ENCODE measurements at regions not wholly inside any gene's neighbourhood (a gene's known extent, or its start where the extent isn't known, plus 50 kb on each side); places are given as distances from the start of the nearest gene placed in this dataset.

DNA sequence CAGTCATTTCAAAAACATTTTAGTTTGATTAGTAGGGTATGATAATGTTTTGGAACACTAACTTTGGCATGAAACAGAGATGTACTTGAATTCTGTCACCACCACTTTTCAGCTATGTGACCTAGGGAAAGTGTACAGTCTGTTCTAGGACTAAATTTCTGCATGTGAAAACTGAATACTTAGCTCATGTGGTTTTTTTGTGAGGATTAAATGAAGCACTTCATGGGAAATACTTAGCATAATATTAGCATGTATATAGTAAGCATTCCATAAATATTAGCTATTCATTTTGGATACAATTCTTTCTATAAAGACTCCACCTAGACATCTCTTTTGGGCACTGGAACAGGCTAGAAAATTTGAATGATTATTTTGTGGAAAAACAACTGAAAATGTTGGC is 1379.4 kb downstream of the RPA4 start:
- TF ChIP-seq POLR2AphosphoS5 (IDR thresholded peaks at IDR 0.05; ENCODE audit: low read depth, low read length) (no peak), CTCF (IDR thresholded peaks at IDR 0.05 in 2 of 3, conservative IDR thresholded peaks at IDR 0.05 in 1 of 3; ENCODE audit: borderline replicate concordance in 1 of 3, insufficient read depth in 1 of 3, low read depth in 2 of 3, low read length in 2 of 3) (no peak), EZH2phosphoT487 (IDR thresholded peaks at IDR 0.05; ENCODE audit: borderline replicate concordance) (no peak)

Data from HCT116 (cell line).